CD14-positive monocyte (primary cell): ENCODE measurements at regions not wholly inside any gene's neighbourhood (a gene's known extent, or its start where the extent isn't known, plus 50 kb on each side); places are given as distances from the start of the nearest gene placed in this dataset.

Experiments
- DNase-seq, 3 donors: peaks; one replicate each; pipeline ENCODE4 v3.0.0-alpha.2; 2011 to 2022
- H2AFZ ChIP-seq: 2 replicates; pipeline ENCODE4 v1.6.0; 2012; ENCODE audit warnings: mild to moderate bottlenecking, low read depth, low read length, inconsistent platforms; ENCODE audit not compliant: insufficient read depth, poor library complexity, severe bottlenecking
- H3K27ac ChIP-seq, 2 donors: 1 replicate in 1 of 2; 2 replicates in 1 of 2; pipeline ENCODE4 v1.5.1; 2012 to 2013; ENCODE audit warnings: low read length in 2 of 2, control low read depth in 1 of 2, inconsistent platforms in 1 of 2, low read depth in 1 of 2, mild to moderate bottlenecking in 1 of 2
- H3K27me3 ChIP-seq, 2 donors: one replicate each; pipeline versions ENCODE4 v1.6.0 to v1.6.1; 2011 to 2013; ENCODE audit warnings: low read length in 2 of 2; ENCODE audit not compliant: control insufficient read depth in 2 of 2, insufficient read depth in 2 of 2
- H3K36me3 ChIP-seq, 2 donors: replicated peaks in 1 of 2; 1 replicate in 1 of 2; 2 replicates in 1 of 2; pipeline versions ENCODE4 v1.5.1 to v1.6.1; 2012 to 2013; ENCODE audit warnings: low read length in 2 of 2, control low read depth in 1 of 2, inconsistent platforms in 1 of 2, mild to moderate bottlenecking in 1 of 2; ENCODE audit not compliant: insufficient read depth in 2 of 2, control insufficient read depth in 1 of 2
- H3K4me1 ChIP-seq, 2 donors: 1 replicate in 1 of 2; 2 replicates in 1 of 2; pipeline versions ENCODE4 v1.5.1 to v1.6.1; 2012 to 2013; ENCODE audit warnings: low read length in 2 of 2, control low read depth in 1 of 2, inconsistent platforms in 1 of 2, mild to moderate bottlenecking in 1 of 2, moderate library complexity in 1 of 2; ENCODE audit not compliant: insufficient read depth in 2 of 2, control insufficient read depth in 1 of 2
- H3K4me2 ChIP-seq: replicated peaks from 2 replicates; pipeline ENCODE3; 2012; ENCODE audit warnings: low read length, moderate library complexity, mild to moderate bottlenecking; ENCODE audit not compliant: poor library complexity, severe bottlenecking; ENCODE audit errors: extremely low read depth
- H3K4me3 ChIP-seq, 3 experiments: fragments of 200-600 bp in 1 of 3; sonication (generic) in 1 of 3; replicated peaks in 1 of 3; 1 replicate in 2 of 3; 2 replicates in 1 of 3; pipeline ENCODE4 v1.5.1; 2011 to 2013; ENCODE audit warnings: low read length in 3 of 3, mild to moderate bottlenecking in 3 of 3, control low read depth in 2 of 3, low read depth in 2 of 3, inconsistent platforms in 1 of 3, moderate library complexity in 1 of 3
- H3K79me2 ChIP-seq: 2 replicates; pipeline ENCODE4 v1.6.0; 2012; ENCODE audit warnings: mild to moderate bottlenecking, control low read depth, inconsistent platforms, low read length, moderate library complexity; ENCODE audit not compliant: insufficient read depth
- H3K9ac ChIP-seq: 2 replicates; pipeline ENCODE4 v1.6.0; 2017; ENCODE audit warnings: low read length, mild to moderate bottlenecking; ENCODE audit not compliant: insufficient read depth, poor library complexity, severe bottlenecking
- H3K9me3 ChIP-seq, 2 donors: replicated peaks in 1 of 2; 1 replicate in 1 of 2; 2 replicates in 1 of 2; pipeline versions ENCODE4 v1.5.1 to v1.6.1; 2012 to 2013; ENCODE audit warnings: low read length in 2 of 2, control low read depth in 1 of 2; ENCODE audit not compliant: control insufficient read depth in 1 of 2, insufficient read depth in 1 of 2
- H4K20me1 ChIP-seq: 2 replicates; pipeline ENCODE4 v1.6.0; 2012; ENCODE audit warnings: mild to moderate bottlenecking, low read length, control low read depth, moderate library complexity; ENCODE audit not compliant: insufficient read depth
- H3K27ac Mint-ChIP-seq, 7 donors: one replicate each; pipeline ENCODE4 v1.8.0; 2020; ENCODE audit warnings: mild to moderate bottlenecking in 7 of 7, mixed read lengths in 7 of 7, moderate library complexity in 6 of 7, inconsistent platforms in 2 of 7
- H3K27me3 Mint-ChIP-seq, 3 donors: one replicate each; pipeline ENCODE4 v1.8.0; 2021 to 2022; ENCODE audit warnings: low read depth in 3 of 3, mild to moderate bottlenecking in 3 of 3, mixed read lengths in 3 of 3, moderate library complexity in 3 of 3, inconsistent platforms in 1 of 3
- H3K36me3 Mint-ChIP-seq, 2 donors: one replicate each; pipeline ENCODE4 v1.8.0; 2020; ENCODE audit warnings: mixed read lengths in 2 of 2, inconsistent platforms in 1 of 2, mild to moderate bottlenecking in 1 of 2
- H3K4me1 Mint-ChIP-seq: one replicate; pipeline ENCODE4 v1.8.0; 2020; ENCODE audit warnings: mild to moderate bottlenecking, mixed read lengths
- H3K4me3 Mint-ChIP-seq, 2 donors: one replicate each; pipeline ENCODE4 v1.8.0; 2020; ENCODE audit warnings: mild to moderate bottlenecking in 2 of 2, mixed read lengths in 2 of 2, moderate library complexity in 1 of 2
- H3K9me3 Mint-ChIP-seq, 7 donors: one replicate each; pipeline ENCODE4 v1.8.0; 2020 to 2022; ENCODE audit warnings: mixed read lengths in 7 of 7, mild to moderate bottlenecking in 6 of 7, moderate library complexity in 6 of 7, inconsistent platforms in 2 of 7
- CTCF ChIP-seq: fragments of 200-600 bp; IDR thresholded peaks from one replicate; pipeline ENCODE4 v1.8.0; 2022; ENCODE audit warnings: antibody characterized with exemption, mild to moderate bottlenecking
- WGBS: methylation state at CpG from one replicate; pipeline ENCODE4 v1.1.5; 2013; ENCODE audit warnings: missing lambda C conversion rate; ENCODE audit not compliant: insufficient coverage; 5-methylcytosine and 5-hydroxymethylcytosine counted together
- intact Hi-C, 2 donors: fragments of 100-400 bp; cut with micrococcal nuclease; formaldehyde crosslinking; loops; one replicate each; pipeline versions ENCODE4 v1.15.0 to v1.15.1; 2023

GRCh38 chr4:78989697-78990270 lies 50.5 kb upstream of the PAQR3 start:
- 75% methylated on average over 4 of the region's 19 CpGs for WGBS

More at GRCh38 chr4:78989697-78990270, 50.5 kb upstream of the PAQR3 start:
- no peak overlapping the region for H2AFZ ChIP-seq
- no peak overlapping the region for H3K27ac ChIP-seq
- TF ChIP-seq CTCF: no peak
- no peaks in the 10 kb centered on the region for H3K4me1 ChIP-seq
- Mint-ChIP-seq H3K4me3 (no peak overlapping the region), H3K27me3 (no peaks in the 10 kb centered on the region), H3K4me1 (no peaks in the 10 kb centered on the region), H3K27ac (no peak overlapping the region), H3K9me3 (no peaks in the 10 kb centered on the region), H3K36me3 (no peaks in the 10 kb centered on the region)
- no peak for DNase-seq
- H4K20me1 ChIP-seq: no peaks in the 10 kb centered on the region
- no peak overlapping the region for H3K9ac ChIP-seq
- H3K79me2 ChIP-seq: no peaks in the 10 kb centered on the region
- intact Hi-C loops: no loop called here
- H3K4me2 ChIP-seq: no peak overlapping the region
- H3K36me3 ChIP-seq: no peaks in the 10 kb centered on the region
- H3K9me3 ChIP-seq: no peaks in the 10 kb centered on the region
- no peak overlapping the region for H3K4me3 ChIP-seq
- no peaks in the 10 kb centered on the region for H3K27me3 ChIP-seq
